SK-N-SH (cell line): ENCODE measurements at regions not wholly inside any gene's neighbourhood (a gene's known extent, or its start where the extent isn't known, plus 50 kb on each side); places are given as distances from the start of the nearest gene placed in this dataset.

Experiments used
- CTCF ChIA-PET: fragments of 300-600, 350-600 bp; formaldehyde crosslinking; extraction: SDS; loops from one replicate; lab custom pipeline; 2021; lab: Yijun Ruan, JAX
- POLR2A ChIA-PET: fragments of 350-600 bp; sonication (Branson Sonifier 250); formaldehyde crosslinking; extraction: SDS; loops from one replicate; lab custom pipeline; 2020; ENCODE audit warnings: antibody characterized with exemption, inconsistent platforms; lab: Yijun Ruan, JAX
- DNase-seq: peaks from one replicate; pipeline ENCODE4 v3.0.0; 2012
- H2AFZ ChIP-seq: fragments of 200-600 bp; sonication (generic); 2 replicates; pipeline ENCODE4 v1.8.1; 2016; ENCODE audit warnings: antibody characterized with exemption, mild to moderate bottlenecking, low read depth
- H3F3A ChIP-seq: fragments of 200-600 bp; sonication (generic); replicated peaks from 2 replicates; pipeline ENCODE3; 2016; ENCODE audit warnings: antibody characterized with exemption, mild to moderate bottlenecking; ENCODE audit not compliant: insufficient read depth
- H3K27ac ChIP-seq, 2 experiments: fragments of 200-500 bp in 1 of 2; fragments of 200-600 bp in 1 of 2; sonication (Bioruptor generic) in 1 of 2; sonication (generic), shearing (Covaris generic) in 1 of 2; 2 replicates each; pipeline versions ENCODE4 v1.5.1 to v1.6.1; 2014 to 2016; ENCODE audit warnings: low read depth in 2 of 2, inconsistent platforms in 1 of 2, low read length in 1 of 2, mild to moderate bottlenecking in 1 of 2, mixed read lengths in 1 of 2
- H3K27me3 ChIP-seq: fragments of 200-600 bp; sonication (generic), shearing (Covaris generic); 2 replicates; pipeline ENCODE4 v1.6.1; 2016; ENCODE audit warnings: mixed run types; ENCODE audit not compliant: insufficient read depth
- H3K36me3 ChIP-seq, 2 experiments: fragments of 200-500 bp in 1 of 2; fragments of 200-600 bp in 1 of 2; sonication (Bioruptor generic) in 1 of 2; sonication (generic) in 1 of 2; replicated peaks in 1 of 2; 2 replicates each; pipeline versions ENCODE3 to v1.5.1; 2014 to 2016; ENCODE audit warnings: low read length in 1 of 2, mild to moderate bottlenecking in 1 of 2; ENCODE audit not compliant: insufficient read depth in 2 of 2, control insufficient read depth in 1 of 2
- H3K4me1 ChIP-seq, 2 experiments: fragments of 200-500 bp in 1 of 2; fragments of 200-600 bp in 1 of 2; sonication (Bioruptor generic) in 1 of 2; sonication (generic), shearing (Covaris generic) in 1 of 2; 2 replicates each; pipeline versions ENCODE4 v1.5.1 to v1.6.1; 2014 to 2016; ENCODE audit warnings: low read depth in 1 of 2, low read length in 1 of 2, mixed run types in 1 of 2; ENCODE audit not compliant: insufficient read depth in 2 of 2, control insufficient read depth in 1 of 2
- H3K4me2 ChIP-seq: fragments of 200-600 bp; sonication (generic), shearing (Covaris generic); 2 replicates; pipeline ENCODE4 v1.6.1; 2017; ENCODE audit warnings: mixed run types
- H3K4me3 ChIP-seq, 2 experiments: fragments of 200-500 bp in 1 of 2; fragments of 200-600 bp in 1 of 2; sonication (Bioruptor generic) in 1 of 2; sonication (generic), shearing (Covaris generic) in 1 of 2; 2 replicates each; pipeline versions ENCODE4 v1.5.1 to v1.8.1; 2014 to 2016; ENCODE audit warnings: low read depth in 2 of 2, inconsistent platforms in 1 of 2, low read length in 1 of 2, mild to moderate bottlenecking in 1 of 2, mixed read lengths in 1 of 2, moderate library complexity in 1 of 2
- H3K79me2 ChIP-seq: fragments of 200-600 bp; sonication (generic); 2 replicates; pipeline ENCODE4 v1.8.1; 2017; ENCODE audit warnings: mild to moderate bottlenecking; ENCODE audit not compliant: insufficient read depth
- H3K9ac ChIP-seq: fragments of 200-600 bp; sonication (generic); 2 replicates; pipeline ENCODE4 v1.6.1; 2017; ENCODE audit warnings: mixed run types
- H3K9me2 ChIP-seq: fragments of 200-600 bp; sonication (generic); 2 replicates; pipeline ENCODE4 v1.6.1; 2017; ENCODE audit warnings: mixed run types
- H3K9me3 ChIP-seq: fragments of 200-600 bp; sonication (generic); 2 replicates; pipeline ENCODE4 v1.6.1; 2017; ENCODE audit warnings: mixed run types, mild to moderate bottlenecking, moderate library complexity
- H4K20me1 ChIP-seq: fragments of 200-600 bp; sonication (generic); 2 replicates; pipeline ENCODE4 v1.6.1; 2017; ENCODE audit warnings: mild to moderate bottlenecking, mixed run types; ENCODE audit not compliant: insufficient read depth
- ELF1 ChIP-seq: IDR thresholded peaks from 2 replicates; pipeline ENCODE4 v1.4.0; 2012
- FOXM1 ChIP-seq: IDR thresholded peaks from 2 replicates; pipeline ENCODE4 v1.4.0; 2012; ENCODE audit warnings: low read depth, mild to moderate bottlenecking
- IRF3 ChIP-seq: fragments of 150-350 bp; IDR thresholded peaks from 2 replicates; pipeline ENCODE4 v1.6.1; 2016; ENCODE audit warnings: mild to moderate bottlenecking, low read depth, low read length
- NFIC ChIP-seq: IDR thresholded peaks from 2 replicates; pipeline ENCODE4 v1.4.0; 2012; ENCODE audit warnings: borderline replicate concordance
- NRF1 ChIP-seq: IDR thresholded peaks from 2 replicates; pipeline ENCODE4 v1.6.1; 2012; ENCODE audit warnings: low read depth, mild to moderate bottlenecking, low read length
- REST ChIP-seq: IDR thresholded peaks from 2 replicates; pipeline ENCODE4 v1.6.1; 2012; ENCODE audit warnings: mild to moderate bottlenecking, low read depth, low read length, moderate library complexity
- SMC3 ChIP-seq: IDR thresholded peaks from 2 replicates; pipeline ENCODE4 v1.6.1; 2012; ENCODE audit warnings: low read depth, low read length, improper control_type of control experiment
- TCF12 ChIP-seq: IDR thresholded peaks from 2 replicates; pipeline ENCODE4 v1.4.0; 2012
- USF1 ChIP-seq: IDR thresholded peaks from 2 replicates; pipeline ENCODE4 v1.4.0; 2012; ENCODE audit warnings: low read depth, borderline replicate concordance
- USF2 ChIP-seq: fragments of 150-350 bp; IDR thresholded peaks from 2 replicates; pipeline ENCODE4 v1.6.1; 2017; ENCODE audit warnings: antibody characterized with exemption, low read length, low read depth, borderline replicate concordance
- WGBS: methylation state at CpG from one replicate; pipeline ENCODE4 v1.1.6; 2017; ENCODE audit warnings: low lambda C conversion rate; 5-methylcytosine and 5-hydroxymethylcytosine counted together

GRCh38 chr1:208510192-208510952, 266.2 kb upstream of the PLXNA2 start:
- peak overlapping the region in 1 of 2 experiments; percentile 84; a peak in 2 of 4 replicates for H3K27ac ChIP-seq
- peaks cover 0 to 26% of the 10 kb centered on the region in 2 experiments; a peak in 2 of 4 replicates for H3K4me1 ChIP-seq
- ChIA-PET CTCF (interaction anchor here (0.9 to 2.0 kb wide), 6 partner anchors 10 to 739 kb away, joined by 3 to 6 read pairs (median 4); no protein-coding TSS in a partner anchor), POLR2A (interaction anchor here (0.9 kb wide), 1 partner anchor 9 kb away, joined by 3 read pairs; no protein-coding TSS in a partner anchor)
- no peak for DNase-seq
- no peak overlapping the region for H2AFZ ChIP-seq
- H3F3A ChIP-seq = no peaks in the 10 kb centered on the region
- no peaks in the 10 kb centered on the region for H3K27me3 ChIP-seq
- no peaks in the 10 kb centered on the region for H3K9me2 ChIP-seq
- no peak overlapping the region for H3K4me2 ChIP-seq
- no peaks in the 10 kb centered on the region for H3K36me3 ChIP-seq
- no peak for TF ChIP-seq NFIC
- TF ChIP-seq FOXM1 = no peak
- no peak for TF ChIP-seq NRF1
- TF ChIP-seq REST = no peak
- TF ChIP-seq IRF3 = no peak
- TF ChIP-seq USF1 = no peak
- no peak for TF ChIP-seq ELF1
- TF ChIP-seq TCF12 = no peak
- TF ChIP-seq SMC3 = no peak
- no peak for TF ChIP-seq USF2
- H3K9ac ChIP-seq = no peak overlapping the region
- H3K4me3 ChIP-seq = no peak overlapping the region
- 58% methylated on average over 5 of the region's 5 CpGs for WGBS
- no peaks in the 10 kb centered on the region for H3K9me3 ChIP-seq
- H3K79me2 ChIP-seq = no peaks in the 10 kb centered on the region
- H4K20me1 ChIP-seq = no peaks in the 10 kb centered on the region
